Hematopoietic multipotent progenitor cell treated with erythropoietin and hydrocortisone succinate and interleukin-3 and kit ligand, for 15 days (in vitro differentiated cells): ENCODE measurements at regions not wholly inside any gene's neighbourhood (a gene's known extent, or its start where the extent isn't known, plus 50 kb on each side); places are given as distances from the start of the nearest gene placed in this dataset.
"Not testable (repeated sequence)": the region's sequence is repeated elsewhere in the genome, so short reads cannot be mapped to it uniquely, and the experiment has no call there.

Source experiments
- DNase-seq: peaks from one replicate; pipeline ENCODE4 v3.0.0-alpha.2; 2015; ENCODE audit warnings: low spot score

DNA sequence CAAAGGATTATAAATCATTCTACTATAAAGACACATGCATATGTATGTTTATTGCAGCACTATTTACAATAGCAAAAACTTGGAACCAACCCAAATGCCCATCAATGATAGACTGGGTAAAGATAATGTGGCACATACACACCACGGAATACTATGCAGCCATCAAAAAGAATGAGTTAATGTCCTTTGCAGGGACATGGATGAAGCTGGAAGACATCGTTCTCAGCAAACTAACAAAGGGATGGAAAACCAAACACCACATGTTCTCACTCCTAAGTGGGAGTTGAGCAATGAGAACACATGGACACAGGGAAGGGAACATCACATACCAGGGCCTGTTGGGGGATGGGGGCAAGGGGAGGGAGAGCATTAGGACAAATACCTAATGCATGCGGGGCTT lies 133.2 kb downstream of the ATXN3L start:
- DNase-seq: not testable (repeated sequence)

GRCh38 chrX:13180807-13181206 lies 136.4 kb upstream of the FAM9C start:
- no peak for DNase-seq

- no peak for DNase-seq
These were observed 135.2 kb upstream of the FAM9C start for GRCh38 chrX:13179586-13179985.

GRCh38 chrX:13179100-13179499 lies 134.7 kb upstream of the FAM9C start:
- DNase-seq: no peak

DNA sequence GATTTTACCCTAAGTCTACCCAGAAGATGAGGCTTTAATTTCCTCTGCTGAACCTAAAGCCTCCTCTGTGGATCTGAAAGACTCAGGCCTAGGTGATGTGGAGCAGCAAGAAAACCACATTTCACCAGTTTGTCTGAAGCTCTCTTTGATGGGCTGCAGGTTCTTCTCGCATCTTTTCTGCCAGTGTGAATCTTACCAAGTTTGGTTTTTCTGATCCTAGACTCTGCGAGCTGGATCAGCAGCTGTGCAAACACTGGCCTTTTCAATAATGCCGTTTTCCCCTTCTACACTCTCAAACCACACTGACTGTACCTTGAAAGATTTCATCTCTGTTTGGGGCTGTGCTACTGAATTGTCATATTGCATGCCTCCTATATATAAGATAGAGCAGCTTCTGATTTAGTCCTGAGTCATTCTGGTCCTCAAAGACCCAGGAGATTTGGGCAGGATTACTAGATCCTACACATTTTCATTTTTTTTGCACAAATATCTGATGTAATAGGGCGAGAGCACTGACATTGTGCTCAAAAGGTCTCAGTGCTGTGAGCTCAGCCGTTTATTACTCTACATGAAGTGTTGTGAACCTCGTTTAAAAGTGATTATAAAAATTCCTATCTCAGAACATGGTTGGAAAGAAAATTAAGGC lies 133.6 kb upstream of the FAM9C start:
- no peak for DNase-seq

DNA sequence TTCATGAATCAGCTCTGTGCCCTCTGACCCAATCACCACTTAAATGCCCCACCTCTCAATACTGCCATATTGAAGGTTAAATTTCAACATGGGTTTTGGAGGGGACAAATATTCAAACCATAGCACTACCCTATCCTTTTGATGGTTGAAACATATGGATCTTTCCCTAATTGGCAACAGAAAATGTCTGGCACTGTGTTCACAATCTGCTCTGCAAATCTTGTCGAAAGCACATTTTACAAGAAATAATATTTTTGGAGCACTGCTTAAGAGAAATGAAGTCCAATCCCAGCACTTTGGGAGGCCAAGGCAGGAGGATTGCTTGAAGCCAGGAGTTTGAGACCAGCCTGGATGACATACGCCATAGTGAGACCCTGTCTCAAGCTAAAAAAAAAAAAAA lies 130.6 kb upstream of the FAM9C start:
- no peak for DNase-seq

DNA sequence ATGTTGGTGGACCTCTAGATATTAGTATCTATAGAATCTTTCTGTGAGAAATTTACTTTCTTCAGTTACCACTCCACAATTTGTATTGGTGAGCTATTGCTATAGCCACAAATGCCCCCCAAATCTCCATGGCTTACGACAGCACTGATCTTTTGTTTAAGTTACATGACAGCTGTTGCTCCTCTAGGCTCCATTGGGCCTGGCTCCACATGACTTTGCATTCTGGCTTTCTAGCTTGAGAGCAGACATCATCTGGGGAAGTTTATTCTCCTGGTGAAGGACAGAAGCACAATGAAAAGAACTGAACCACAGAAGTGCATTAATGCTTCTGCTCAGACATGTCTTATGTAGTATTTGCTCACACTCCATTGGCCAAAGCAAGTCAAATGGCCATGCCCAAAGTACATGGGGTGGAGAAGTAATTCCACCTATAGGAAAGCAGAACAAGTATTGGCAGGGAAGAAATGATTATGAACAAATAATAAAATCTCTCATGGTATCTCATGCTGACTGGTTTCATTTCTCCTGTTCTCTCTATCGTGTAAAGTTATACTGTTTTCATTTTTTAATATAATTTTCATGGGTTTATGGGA lies 126.6 kb upstream of the FAM9C start:
- DNase-seq: no peak

GRCh38 chrX:13169684-13170083 lies 125.3 kb upstream of the FAM9C start:
- DNase-seq: no peak

DNA sequence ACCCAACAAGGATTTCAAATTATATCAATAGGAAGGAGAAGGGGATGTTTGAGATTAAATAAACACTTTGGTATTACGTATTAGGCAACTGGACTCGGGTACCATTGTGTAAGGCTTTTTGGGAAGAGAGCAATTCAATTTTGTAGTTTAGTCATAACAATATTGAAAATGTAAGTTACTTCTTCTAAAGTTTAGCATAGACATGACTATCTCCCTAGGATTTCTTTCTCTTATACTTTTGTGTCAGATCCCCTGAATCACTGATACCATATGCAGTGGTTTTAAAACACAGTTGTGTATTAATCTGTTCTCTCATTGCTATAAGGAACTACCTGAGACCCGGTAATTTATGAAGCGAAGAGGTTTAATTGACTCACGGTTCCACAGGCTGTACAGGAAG lies 123.8 kb upstream of the FAM9C start:
- DNase-seq: no peak

- no peak for DNase-seq
These were observed 123.2 kb upstream of the FAM9C start for GRCh38 chrX:13167481-13168231.

DNA sequence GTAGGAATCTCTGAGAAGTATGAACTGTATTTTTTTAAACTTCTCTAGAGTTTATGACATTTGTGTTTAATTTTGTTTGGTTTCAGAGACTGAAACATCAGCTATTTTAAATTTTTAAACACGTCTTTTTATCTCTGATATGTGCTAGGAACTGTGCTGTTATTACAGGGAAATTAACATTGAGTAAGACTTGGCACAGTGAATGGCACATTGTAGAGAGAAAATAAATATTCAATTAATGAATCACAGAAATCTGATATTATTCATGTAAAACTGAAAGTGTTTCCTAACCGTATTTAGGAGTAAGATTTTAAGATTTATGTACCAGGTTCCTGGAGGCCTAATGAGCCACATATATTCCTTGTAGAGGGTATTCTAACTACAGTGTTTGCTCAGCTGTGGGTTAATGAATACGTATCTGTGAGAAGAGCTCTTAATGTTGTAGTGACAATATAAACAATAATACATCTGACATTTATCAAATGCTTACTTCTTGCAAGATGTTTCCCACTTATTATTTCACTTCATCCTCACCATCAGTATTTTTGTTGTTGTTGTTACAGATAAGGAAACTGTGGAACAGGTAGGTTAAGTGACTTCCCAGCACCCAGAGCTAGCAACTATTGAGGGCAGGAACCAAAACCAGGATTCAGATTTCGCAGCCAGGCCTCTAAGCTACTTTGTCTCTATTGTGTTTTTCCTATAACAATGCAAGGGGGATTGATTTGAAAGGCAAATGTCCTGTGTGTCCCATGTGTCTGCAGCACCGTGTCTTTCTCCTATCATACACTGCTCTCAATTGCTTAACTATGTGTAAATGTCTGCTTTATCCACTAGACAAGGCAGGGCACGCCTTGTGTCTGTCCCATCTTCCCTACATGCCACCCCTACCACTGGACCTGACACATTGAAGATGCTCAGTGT lies 121.1 kb upstream of the FAM9C start:
- DNase-seq: no peak

- no peak for DNase-seq
These were observed 120.2 kb upstream of the FAM9C start for GRCh38 chrX:13164611-13165010.

- no peak for DNase-seq
These were observed 118.5 kb upstream of the FAM9C start for GRCh38 chrX:13162772-13163410.

GRCh38 chrX:13159886-13160285 lies 115.5 kb upstream of the FAM9C start:
- DNase-seq: no peak

GRCh38 chrX:13158911-13159310 lies 114.5 kb upstream of the FAM9C start:
- no peak for DNase-seq

DNA sequence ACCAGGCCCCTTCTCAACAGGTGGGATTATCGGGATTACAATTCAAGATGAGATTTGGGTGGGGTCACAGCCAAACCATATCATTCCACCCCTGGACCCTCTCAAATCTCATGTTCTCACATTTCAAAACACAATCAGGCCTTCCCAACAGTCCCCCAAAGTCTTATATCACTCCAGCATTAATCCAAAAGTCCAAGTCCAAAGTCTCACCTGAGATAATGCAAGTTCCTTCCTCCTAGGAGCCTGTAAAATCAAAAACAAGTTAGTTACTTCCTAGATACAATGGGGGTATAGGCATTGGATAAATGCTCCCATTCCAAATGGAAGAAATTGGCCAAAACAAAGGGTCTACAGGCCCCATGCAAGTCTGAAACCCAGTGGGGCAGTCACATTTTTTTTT lies 111.1 kb upstream of the FAM9C start:
- DNase-seq: not testable (repeated sequence)

DNA sequence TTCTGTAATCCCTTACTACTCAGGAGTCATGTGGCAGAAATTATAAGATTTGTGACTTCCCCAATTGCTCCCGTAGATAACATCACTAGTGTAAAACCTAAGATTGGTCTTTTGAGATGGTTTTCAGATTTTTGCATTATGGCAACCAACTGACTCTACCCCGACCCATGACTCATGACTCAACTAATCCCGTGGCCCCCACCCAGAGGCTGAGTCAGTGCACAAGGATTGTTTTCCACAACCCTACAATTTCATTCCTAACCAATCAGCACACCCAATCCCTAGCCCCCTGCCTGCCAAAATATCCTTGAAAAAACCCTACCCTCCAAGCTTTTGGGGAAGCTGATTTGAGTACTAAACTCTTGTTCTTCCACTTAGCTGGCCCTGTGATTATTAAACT lies 109.4 kb upstream of the FAM9C start:
- DNase-seq: no peak

GRCh38 chrX:13152518-13153185 lies 108.2 kb upstream of the FAM9C start:
- no peak for DNase-seq

DNA sequence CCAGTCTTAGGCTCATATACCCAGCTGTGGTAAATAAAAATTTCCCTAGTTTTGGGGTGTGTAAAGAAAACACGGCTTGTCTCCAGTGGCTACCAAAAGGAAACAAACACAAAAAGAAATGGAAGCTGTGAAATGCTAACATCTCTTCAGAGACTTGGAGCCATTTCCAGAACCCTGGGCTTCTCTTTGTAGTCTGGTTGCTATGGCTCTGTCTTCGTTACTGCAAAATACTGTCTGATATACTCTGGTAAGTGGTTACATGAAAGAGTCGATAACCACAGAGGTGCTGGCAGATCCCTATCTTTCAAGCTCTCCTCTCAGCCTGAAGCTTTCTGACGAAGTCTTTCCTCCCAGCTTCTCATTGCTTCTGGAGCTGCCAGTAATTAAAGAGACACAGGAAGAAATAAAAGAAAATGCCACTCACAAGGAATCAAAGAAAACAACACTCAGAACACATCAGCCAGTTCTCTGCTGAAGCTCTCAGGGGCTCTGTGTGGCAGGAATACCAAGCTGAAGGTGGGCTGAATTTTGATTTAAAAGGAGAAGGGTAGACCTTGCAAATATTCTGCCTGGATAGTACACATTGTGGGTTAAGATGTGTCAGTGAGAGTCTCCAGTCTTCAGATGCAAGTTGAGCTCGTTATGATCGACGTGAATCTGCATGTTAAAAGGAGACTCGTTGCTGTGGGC lies 107.6 kb upstream of the FAM9C start:
- no peak for DNase-seq

DNA sequence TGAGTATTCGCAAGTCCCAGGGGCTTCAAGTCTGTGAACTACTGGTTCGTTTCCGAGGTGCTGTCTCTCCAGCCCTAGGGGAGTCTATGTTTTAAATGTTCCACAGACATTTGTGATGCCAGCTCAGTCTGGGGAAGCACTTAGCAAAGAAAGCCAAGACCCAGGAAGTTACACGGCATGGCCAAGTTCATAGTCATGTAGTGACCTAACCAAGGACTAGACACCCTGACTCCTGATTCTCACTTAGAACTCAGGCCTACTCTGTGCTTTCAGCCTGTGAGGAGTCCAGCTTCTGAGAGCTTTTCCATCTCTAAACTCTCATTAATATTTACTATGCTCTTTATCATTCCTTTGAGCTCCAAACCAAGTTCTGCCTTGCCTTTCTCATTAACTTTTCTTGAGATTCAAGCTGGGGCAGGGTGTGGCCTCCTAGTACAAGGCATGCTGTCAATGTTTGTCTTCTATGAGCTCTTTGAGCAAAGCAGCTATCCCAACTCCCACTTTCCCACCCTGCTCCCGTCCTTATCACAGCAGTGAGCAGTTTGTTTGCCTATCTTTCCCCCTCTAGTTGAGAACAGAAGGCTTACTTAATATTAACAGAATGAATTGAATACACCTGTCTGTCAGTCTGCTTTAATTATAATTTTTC lies 105.4 kb upstream of the FAM9C start:
- DNase-seq: no peak
